Erythroblast (primary cell): ENCODE measurements at regions not wholly inside any gene's neighbourhood (a gene's known extent, or its start where the extent isn't known, plus 50 kb on each side); places are given as distances from the start of the nearest gene placed in this dataset.

Experiments used
- DNase-seq, 2 experiments: peaks; one replicate each; lab custom pipeline; 2025; lab: John Stamatoyannopoulos, UW
- GATA1 ChIP-seq: IDR thresholded peaks from 2 replicates; pipeline ENCODE4 v1.6.1; 2011; ENCODE audit warnings: low read depth, mild to moderate bottlenecking, control low read depth, low read length, moderate library complexity
- POLR2A ChIP-seq: IDR thresholded peaks from 2 replicates; pipeline ENCODE4 v1.6.1; 2011; ENCODE audit warnings: mild to moderate bottlenecking, low read length

GRCh38 chr4:104146048-104146447 is 348.6 kb downstream of the CXXC4 start:
- DNase-seq: no peak
- no peak for TF ChIP-seq GATA1

DNA sequence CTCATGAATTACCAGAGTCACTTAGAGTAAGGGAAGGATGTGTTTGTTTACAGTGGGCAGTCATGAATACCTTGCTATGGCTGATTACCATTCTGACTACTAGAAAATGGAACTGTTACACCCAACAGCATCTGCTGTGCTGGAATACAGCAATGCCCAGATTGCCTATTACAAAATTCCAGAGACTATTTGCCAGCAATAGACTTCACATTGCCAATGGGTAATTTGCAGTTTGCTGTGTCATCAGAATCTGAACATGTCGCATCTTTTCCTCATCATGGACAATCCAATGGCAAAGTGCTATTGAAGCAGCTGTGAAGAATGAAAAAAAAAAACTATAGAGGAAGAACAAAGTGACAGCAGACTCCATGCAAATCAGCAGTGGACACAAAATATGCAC is 356.6 kb downstream of the CXXC4 start:
- DNase-seq: no peak
- TF ChIP-seq GATA1 (no peak), POLR2A (no peak)

- TF ChIP-seq GATA1: no peak
- no peak for TF ChIP-seq POLR2A
- no peak for DNase-seq
Observed at GRCh38 chr4:104129243-104129642, 365.5 kb downstream of the CXXC4 start.

GRCh38 chr4:104128850-104129213 is 365.9 kb downstream of the CXXC4 start:
- TF ChIP-seq POLR2A (no peak), GATA1 (no peak)
- DNase-seq: no peak

DNA sequence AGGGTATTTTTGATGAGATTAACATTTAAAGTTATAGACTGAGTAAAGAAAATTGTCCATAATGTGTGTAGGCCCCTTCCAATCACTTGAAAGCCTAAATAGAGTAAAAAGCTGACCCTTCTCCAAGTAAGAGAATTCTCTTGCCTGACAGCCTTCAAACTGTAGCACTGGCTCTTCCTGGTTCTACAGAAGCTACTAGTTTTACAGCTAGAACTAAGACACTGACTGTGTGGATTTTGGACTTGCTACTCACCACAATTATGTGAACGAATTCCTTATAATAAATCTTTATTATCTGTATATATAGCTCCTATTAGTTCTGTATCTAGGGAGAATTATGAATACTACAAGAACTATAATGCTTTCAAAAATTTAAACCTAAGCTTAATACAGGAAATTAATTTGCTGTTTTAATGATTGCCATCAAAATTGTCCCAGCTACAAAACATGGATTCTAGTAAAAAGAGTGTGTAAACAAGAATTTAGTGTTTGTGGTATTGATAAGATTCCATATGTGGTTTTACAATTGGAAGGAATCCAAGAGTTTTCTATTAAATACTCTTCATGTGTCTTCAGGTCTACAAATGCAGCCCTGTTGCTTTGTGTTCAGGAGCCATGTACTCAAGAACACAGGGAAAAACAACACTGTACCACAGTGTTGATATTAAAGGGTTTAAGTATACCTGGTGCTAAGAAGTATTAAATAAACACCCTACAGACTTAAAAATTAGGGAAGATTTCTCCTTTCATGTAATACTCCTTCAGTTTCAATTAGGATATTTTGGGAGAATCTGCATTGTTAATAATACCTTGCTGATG is 366.5 kb downstream of the CXXC4 start:
- DNase-seq: no peak
- TF ChIP-seq POLR2A: no peak
- no peak for TF ChIP-seq GATA1

- no peak for DNase-seq
- TF ChIP-seq POLR2A (no peak), GATA1 (no peak)
Observed at GRCh38 chr4:104123021-104123420, 371.7 kb downstream of the CXXC4 start.

GRCh38 chr4:104117776-104118175 is 376.9 kb downstream of the CXXC4 start:
- DNase-seq: no peak
- no peak for TF ChIP-seq GATA1
- no peak for TF ChIP-seq POLR2A

GRCh38 chr4:104113850-104114249 is 380.8 kb downstream of the CXXC4 start:
- DNase-seq: no peak
- TF ChIP-seq POLR2A (no peak), GATA1 (no peak)

DNA sequence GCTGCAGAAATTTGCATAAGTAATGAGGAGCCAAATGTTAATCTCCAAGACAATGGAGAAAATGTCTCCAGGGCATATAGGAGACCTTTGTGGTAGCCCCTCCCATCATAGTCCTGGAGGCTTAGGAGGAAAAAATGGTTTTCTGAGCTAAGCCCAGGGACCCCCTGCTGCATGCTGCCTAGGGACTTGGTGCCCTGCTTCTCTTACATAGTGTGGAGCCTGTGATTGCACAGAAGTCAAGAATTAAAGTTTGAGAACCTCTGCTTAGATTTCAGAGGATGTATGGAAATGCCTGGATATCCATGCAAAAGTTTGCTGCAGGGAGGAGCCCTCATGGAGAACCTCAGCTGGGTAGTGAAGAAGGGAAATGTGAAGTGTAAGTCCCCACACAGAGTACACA is 379.4 kb upstream of the TACR3 start:
- no peak for TF ChIP-seq POLR2A
- DNase-seq: no peak

GRCh38 chr4:104093247-104093646 is 373.5 kb upstream of the TACR3 start:
- TF ChIP-seq POLR2A: no peak
- no peak for TF ChIP-seq GATA1
- no peak for DNase-seq

GRCh38 chr4:104073229-104073628 is 353.4 kb upstream of the TACR3 start:
- DNase-seq: no peak
- TF ChIP-seq GATA1 (no peak), POLR2A (no peak)

DNA sequence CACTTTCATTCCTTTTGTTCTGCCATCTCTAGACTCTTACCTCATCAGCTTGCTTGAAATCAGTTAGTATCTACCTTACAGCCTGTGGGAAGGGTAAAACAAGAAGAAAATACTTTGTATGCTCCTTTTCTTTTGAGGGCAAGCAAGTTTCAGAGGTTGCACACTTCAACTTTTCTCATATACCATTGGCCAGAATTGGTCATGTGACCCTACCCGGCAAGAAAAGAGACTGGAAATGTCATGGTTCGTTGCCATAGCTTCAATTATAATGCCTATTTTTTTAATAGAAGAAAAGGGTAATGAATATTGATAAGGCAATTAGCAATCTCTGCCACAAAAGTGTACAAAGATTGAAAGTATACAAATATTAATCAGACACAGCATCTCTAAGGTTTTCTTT is 346.7 kb upstream of the TACR3 start:
- TF ChIP-seq POLR2A (no peak), GATA1 (no peak)
- DNase-seq: no peak

DNA sequence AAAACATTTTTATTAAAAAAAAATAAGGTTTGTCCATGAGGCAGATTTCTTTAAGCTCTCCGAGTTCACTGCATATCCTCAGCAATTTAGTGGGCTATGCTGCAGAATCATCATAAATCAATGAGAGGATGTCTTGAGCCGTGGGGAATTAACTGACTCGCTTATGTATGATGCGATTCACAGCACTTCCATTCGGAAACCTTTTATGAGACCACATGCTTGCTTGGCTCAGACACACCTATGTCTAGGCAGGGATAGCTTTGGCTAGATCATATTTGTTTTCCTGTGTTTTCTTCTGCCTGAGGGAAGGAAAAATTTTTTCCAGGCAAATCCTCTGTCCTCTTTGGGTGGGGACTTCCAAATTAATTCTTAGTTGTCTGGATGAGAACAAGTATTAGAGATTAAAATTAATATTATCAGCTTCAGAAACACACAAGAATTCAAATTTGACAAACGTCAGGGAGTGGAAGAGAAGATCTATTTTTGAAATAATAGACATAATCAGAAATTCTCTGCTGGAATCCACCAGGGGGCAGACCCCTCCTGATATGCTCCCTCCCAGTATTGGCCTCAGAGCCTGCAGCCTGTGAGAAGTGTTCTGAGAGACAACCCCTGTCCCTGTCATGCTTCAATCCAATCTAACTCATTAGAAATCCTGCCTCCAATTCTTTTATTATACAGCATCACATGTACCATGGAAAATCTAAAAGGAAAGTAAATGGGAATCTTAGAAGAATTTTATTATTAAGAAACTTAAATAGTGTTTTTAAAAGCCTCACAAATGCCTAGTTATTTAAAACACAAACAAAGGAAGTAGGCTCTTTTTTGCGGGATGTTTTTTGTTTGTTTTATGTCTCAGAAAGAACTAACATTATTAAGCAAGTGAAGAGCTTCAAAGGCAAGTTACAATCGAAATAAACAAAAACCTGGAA is 345.1 kb upstream of the TACR3 start:
- TF ChIP-seq GATA1 (no peak), POLR2A (no peak)
- DNase-seq: peak; percentile 1 to 18

DNA sequence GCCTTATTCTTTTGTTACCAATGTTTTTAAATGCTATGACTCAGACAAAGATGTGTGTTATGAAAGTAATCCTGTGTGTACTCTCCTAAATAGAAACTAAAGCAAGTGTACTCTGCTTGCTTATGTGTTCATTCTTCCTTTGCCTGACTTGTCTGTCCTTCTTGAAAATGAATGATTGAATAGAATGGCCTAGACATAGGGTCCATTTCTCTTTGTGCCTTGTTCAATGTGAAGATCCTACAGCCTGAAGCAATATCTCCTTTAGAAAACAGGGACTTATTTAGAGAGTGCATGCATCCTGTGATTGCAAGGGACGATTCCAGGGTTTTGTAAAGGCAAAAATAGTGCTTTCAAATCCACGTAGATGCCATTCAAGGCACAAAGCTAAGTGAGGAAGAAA is 343.6 kb upstream of the TACR3 start:
- TF ChIP-seq POLR2A: no peak
- no peak for TF ChIP-seq GATA1
- DNase-seq: no peak
